ENCODE measurements at regions not wholly inside any gene's neighbourhood (a gene's known extent, or its start where the extent isn't known, plus 50 kb on each side); places are given as distances from the start of the nearest gene placed in this dataset.

DNA sequence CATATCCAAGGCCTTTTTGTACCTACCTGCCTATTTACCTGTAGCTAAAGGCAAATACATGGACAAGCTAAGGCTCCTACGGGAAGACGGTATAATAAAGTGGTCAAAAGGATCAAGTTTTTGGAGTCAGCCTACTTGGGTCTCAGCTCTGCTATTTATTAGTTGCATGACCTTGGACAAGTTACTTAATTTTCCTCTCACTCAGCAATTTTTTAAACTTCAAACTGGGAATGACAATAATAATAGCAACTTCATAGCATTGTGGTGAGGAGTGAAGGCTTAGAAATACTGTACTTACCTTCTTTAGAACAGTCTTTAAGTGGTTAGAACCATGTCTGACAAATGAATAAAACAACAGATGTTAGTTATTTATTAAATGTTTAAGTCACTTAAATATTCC lies 60.2 kb upstream of the SLC35F3 start (continued):
- no peak for TF ChIP-seq ZNF146 (tag by site-specific recombination; IDR thresholded peaks at IDR 0.05)
- no peak for TF ChIP-seq FEZF1 (tag by site-specific recombination; IDR thresholded peaks at IDR 0.05)
- TF ChIP-seq HOXC10 (CRISPR knock-in tag; IDR thresholded peaks at IDR 0.05): no peak
- no peak for TF ChIP-seq ZNF660 (tag by site-specific recombination; IDR thresholded peaks at IDR 0.05)
- no peak for TF ChIP-seq ZNF221 (tag by site-specific recombination; IDR thresholded peaks at IDR 0.05; ENCODE audit: borderline replicate concordance)
- TF ChIP-seq ZNF202 (tag by site-specific recombination; IDR thresholded peaks at IDR 0.05; ENCODE audit: borderline replicate concordance): no peak
- no peak for TF ChIP-seq ZNF112 (tag by site-specific recombination; IDR thresholded peaks at IDR 0.05)
- TF ChIP-seq, protein P1, sequence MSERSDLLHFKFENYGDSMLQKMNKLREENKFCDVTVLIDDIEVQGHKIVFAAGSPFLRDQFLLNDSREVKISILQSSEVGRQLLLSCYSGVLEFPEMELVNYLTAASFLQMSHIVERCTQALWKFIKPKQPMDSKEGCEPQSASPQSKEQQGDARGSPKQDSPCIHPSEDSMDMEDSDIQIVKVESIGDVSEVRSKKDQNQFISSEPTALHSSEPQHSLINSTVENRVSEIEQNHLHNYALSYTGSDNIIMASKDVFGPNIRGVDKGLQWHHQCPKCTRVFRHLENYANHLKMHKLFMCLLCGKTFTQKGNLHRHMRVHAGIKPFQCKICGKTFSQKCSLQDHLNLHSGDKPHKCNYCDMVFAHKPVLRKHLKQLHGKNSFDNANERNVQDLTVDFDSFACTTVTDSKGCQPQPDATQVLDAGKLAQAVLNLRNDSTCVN (tag by site-specific recombination; optimal IDR thresholded peaks at IDR 0.05): no peak
- no peak for TF ChIP-seq ZNF571 (tag by site-specific recombination; IDR thresholded peaks at IDR 0.05)

DNA sequence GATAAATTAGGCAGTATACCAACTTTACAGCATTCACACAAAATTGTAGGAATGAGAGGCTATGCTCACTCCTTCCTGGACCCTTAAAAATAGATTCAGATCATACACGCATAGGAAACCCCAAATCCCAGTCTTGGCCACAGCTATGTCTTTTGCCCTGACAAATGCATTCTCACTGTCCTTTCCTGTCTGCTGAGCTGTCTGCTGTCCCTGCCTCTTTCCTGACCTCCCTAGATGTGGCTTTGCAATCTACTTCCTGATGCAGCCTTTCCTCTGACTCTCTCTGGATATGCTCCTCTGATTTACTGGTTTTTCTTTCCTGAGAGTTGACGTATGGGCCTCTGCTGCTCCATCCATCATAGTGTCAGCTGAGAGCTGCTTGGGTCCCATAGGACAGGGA lies 59.8 kb upstream of the SLC35F3 start:
- POLR2A ChIA-PET: no interaction called here
- H3K9me3 ChIP-seq (ENCODE audit: control insufficient read depth, insufficient read depth, low read depth, low read length): no peaks in the 10 kb centered on the region
- H3K4me3 ChIP-seq (ENCODE audit: low read depth, low read length): no peak overlapping the region
- H3K27ac ChIP-seq (ENCODE audit: extremely low read depth, low read depth, low read length): no peak overlapping the region
- no peaks in the 10 kb centered on the region for H3K36me3 ChIP-seq (ENCODE audit: control insufficient read depth in 2 of 2, insufficient read depth in 1 of 2, low read length in 2 of 2)
- H3K4me1 ChIP-seq (ENCODE audit: control insufficient read depth, insufficient read depth, low read length): no peaks in the 10 kb centered on the region
- TF ChIP-seq ZBTB7A (tag by site-specific recombination; IDR thresholded peaks at IDR 0.05; ENCODE audit: low read depth) (no peak), ZNF585B (tag by site-specific recombination; IDR thresholded peaks at IDR 0.05) (no peak), SCRT2 (tag by site-specific recombination; IDR thresholded peaks at IDR 0.05) (no peak), ZFP37 (tag by site-specific recombination; IDR thresholded peaks at IDR 0.05) (no peak), ZNF621 (tag by site-specific recombination; IDR thresholded peaks at IDR 0.05) (no peak), ZNF670 (tag by site-specific recombination; IDR thresholded peaks at IDR 0.05; ENCODE audit: low read depth) (no peak), MEIS1 (CRISPR knock-in tag; IDR thresholded peaks at IDR 0.05; ENCODE audit: borderline replicate concordance) (no peak), ZNF658 (tag by site-specific recombination; IDR thresholded peaks at IDR 0.05) (no peak), ZEB2 (tag by site-specific recombination; IDR thresholded peaks at IDR 0.05) (no peak), ZNF214 (tag by site-specific recombination; IDR thresholded peaks at IDR 0.05; ENCODE audit: borderline replicate concordance) (no peak), ZNF561 (tag by site-specific recombination; IDR thresholded peaks at IDR 0.05; ENCODE audit: borderline replicate concordance) (no peak), HOXC10 (CRISPR knock-in tag; IDR thresholded peaks at IDR 0.05) (no peak), ZNF2 (tag by site-specific recombination; IDR thresholded peaks at IDR 0.05) (no peak), ZBTB8A (tag by site-specific recombination; IDR thresholded peaks at IDR 0.05) (no peak)
- TF ChIP-seq, protein P2, sequence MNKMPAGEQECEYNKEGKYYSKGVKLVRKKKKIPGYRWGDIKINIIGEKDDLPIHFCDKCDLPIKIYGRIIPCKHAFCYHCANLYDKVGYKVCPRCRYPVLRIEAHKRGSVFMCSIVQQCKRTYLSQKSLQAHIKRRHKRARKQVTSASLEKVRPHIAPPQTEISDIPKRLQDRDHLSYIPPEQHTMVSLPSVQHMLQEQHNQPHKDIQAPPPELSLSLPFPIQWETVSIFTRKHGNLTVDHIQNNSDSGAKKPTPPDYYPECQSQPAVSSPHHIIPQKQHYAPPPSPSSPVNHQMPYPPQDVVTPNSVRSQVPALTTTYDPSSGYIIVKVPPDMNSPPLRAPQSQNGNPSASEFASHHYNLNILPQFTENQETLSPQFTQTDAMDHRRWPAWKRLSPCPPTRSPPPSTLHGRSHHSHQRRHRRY (tag by site-specific recombination; IDR thresholded peaks at IDR 0.05): no peak
- TF ChIP-seq, protein P3, sequence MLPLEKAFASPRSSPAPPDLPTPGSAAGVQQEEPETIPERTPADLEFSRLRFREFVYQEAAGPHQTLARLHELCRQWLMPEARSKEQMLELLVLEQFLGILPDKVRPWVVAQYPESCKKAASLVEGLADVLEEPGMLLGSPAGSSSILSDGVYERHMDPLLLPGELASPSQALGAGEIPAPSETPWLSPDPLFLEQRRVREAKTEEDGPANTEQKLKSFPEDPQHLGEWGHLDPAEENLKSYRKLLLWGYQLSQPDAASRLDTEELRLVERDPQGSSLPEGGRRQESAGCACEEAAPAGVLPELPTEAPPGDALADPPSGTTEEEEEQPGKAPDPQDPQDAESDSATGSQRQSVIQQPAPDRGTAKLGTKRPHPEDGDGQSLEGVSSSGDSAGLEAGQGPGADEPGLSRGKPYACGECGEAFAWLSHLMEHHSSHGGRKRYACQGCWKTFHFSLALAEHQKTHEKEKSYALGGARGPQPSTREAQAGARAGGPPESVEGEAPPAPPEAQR (tag by site-specific recombination; IDR thresholded peaks at IDR 0.05): no peak
- TF ChIP-seq, protein P4, sequence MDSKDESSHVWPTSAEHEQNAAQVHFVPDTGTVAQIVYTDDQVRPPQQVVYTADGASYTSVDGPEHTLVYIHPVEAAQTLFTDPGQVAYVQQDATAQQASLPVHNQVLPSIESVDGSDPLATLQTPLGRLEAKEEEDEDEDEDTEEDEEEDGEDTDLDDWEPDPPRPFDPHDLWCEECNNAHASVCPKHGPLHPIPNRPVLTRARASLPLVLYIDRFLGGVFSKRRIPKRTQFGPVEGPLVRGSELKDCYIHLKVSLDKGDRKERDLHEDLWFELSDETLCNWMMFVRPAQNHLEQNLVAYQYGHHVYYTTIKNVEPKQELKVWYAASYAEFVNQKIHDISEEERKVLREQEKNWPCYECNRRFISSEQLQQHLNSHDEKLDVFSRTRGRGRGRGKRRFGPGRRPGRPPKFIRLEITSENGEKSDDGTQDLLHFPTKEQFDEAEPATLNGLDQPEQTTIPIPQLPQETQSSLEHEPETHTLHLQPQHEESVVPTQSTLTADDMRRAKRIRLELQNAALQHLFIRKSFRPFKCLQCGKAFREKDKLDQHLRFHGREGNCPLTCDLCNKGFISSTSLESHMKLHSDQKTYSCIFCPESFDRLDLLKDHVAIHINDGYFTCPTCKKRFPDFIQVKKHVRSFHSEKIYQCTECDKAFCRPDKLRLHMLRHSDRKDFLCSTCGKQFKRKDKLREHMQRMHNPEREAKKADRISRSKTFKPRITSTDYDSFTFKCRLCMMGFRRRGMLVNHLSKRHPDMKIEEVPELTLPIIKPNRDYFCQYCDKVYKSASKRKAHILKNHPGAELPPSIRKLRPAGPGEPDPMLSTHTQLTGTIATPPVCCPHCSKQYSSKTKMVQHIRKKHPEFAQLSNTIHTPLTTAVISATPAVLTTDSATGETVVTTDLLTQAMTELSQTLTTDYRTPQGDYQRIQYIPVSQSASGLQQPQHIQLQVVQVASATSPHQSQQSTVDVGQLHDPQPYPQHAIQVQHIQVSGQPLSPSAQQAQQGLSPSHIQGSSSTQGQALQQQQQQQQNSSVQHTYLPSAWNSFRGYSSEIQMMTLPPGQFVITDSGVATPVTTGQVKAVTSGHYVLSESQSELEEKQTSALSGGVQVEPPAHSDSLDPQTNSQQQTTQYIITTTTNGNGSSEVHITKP (tag by site-specific recombination; IDR thresholded peaks at IDR 0.05): no peak
- CTCF ChIA-PET: no interaction called here

All from HEK293 (cell line).